IPS-15b (cell line): ENCODE measurements at regions not wholly inside any gene's neighbourhood (a gene's known extent, or its start where the extent isn't known, plus 50 kb on each side); places are given as distances from the start of the nearest gene placed in this dataset.

Source experiments
- H3K27me3 ChIP-seq: one replicate; pipeline ENCODE4 v1.6.1; 2013; ENCODE audit warnings: low read length; ENCODE audit not compliant: control insufficient read depth, insufficient read depth
- H3K36me3 ChIP-seq: one replicate; pipeline ENCODE4 v1.6.1; 2013; ENCODE audit warnings: low read length; ENCODE audit not compliant: control insufficient read depth, insufficient read depth
- H3K4me1 ChIP-seq: one replicate; pipeline ENCODE4 v1.6.1; 2013; ENCODE audit warnings: mild to moderate bottlenecking, low read length; ENCODE audit not compliant: control insufficient read depth, insufficient read depth
- H3K4me3 ChIP-seq: one replicate; pipeline ENCODE4 v1.5.1; 2013; ENCODE audit warnings: low read depth, low read length
- H3K9ac ChIP-seq: one replicate; pipeline ENCODE4 v1.6.1; 2013; ENCODE audit warnings: low read depth, mild to moderate bottlenecking, low read length
- H3K9me3 ChIP-seq: one replicate; pipeline ENCODE4 v1.6.1; 2013; ENCODE audit warnings: mild to moderate bottlenecking, low read length; ENCODE audit not compliant: control insufficient read depth, insufficient read depth

- Histone ChIP-seq H3K36me3 (no peaks in the 10 kb centered on the region), H3K9ac (no peak overlapping the region), H3K27me3 (peaks cover 56% of the 10 kb centered on the region), H3K4me1 (no peaks in the 10 kb centered on the region), H3K4me3 (no peak overlapping the region), H3K9me3 (no peaks in the 10 kb centered on the region)
These were observed 94.5 kb upstream of the HSD17B12 start for GRCh38 chr11:43585877-43586608.

GRCh38 chr11:43589601-43590250 lies 90.8 kb upstream of the HSD17B12 start:
- H3K9me3 ChIP-seq: no peaks in the 10 kb centered on the region
- peaks cover 19% of the 10 kb centered on the region for H3K27me3 ChIP-seq
- H3K4me3 ChIP-seq: no peak overlapping the region
- no peaks in the 10 kb centered on the region for H3K36me3 ChIP-seq
- H3K9ac ChIP-seq: no peak overlapping the region
- H3K4me1 ChIP-seq: no peaks in the 10 kb centered on the region

- no peak overlapping the region for H3K4me3 ChIP-seq
- no peaks in the 10 kb centered on the region for H3K4me1 ChIP-seq
- no peaks in the 10 kb centered on the region for H3K27me3 ChIP-seq
- H3K36me3 ChIP-seq: no peaks in the 10 kb centered on the region
- no peak overlapping the region for H3K9ac ChIP-seq
- H3K9me3 ChIP-seq: no peaks in the 10 kb centered on the region
These were observed 79.0 kb upstream of the HSD17B12 start for GRCh38 chr11:43601511-43601910.

GRCh38 chr11:43602670-43603069 lies 77.9 kb upstream of the HSD17B12 start:
- Histone ChIP-seq H3K9me3 (no peaks in the 10 kb centered on the region), H3K4me3 (no peak overlapping the region), H3K27me3 (peaks cover 3% of the 10 kb centered on the region), H3K36me3 (no peaks in the 10 kb centered on the region), H3K9ac (no peak overlapping the region), H3K4me1 (no peaks in the 10 kb centered on the region)

- Histone ChIP-seq H3K9ac (no peak overlapping the region), H3K9me3 (no peaks in the 10 kb centered on the region), H3K36me3 (no peaks in the 10 kb centered on the region), H3K27me3 (no peaks in the 10 kb centered on the region), H3K4me3 (no peak overlapping the region), H3K4me1 (no peaks in the 10 kb centered on the region)
These were observed 66.3 kb upstream of the HSD17B12 start for GRCh38 chr11:43614214-43614613.

GRCh38 chr11:43619863-43620505 lies 60.6 kb upstream of the HSD17B12 start:
- Histone ChIP-seq H3K4me1 (no peaks in the 10 kb centered on the region), H3K4me3 (no peak overlapping the region), H3K9me3 (no peaks in the 10 kb centered on the region), H3K27me3 (no peaks in the 10 kb centered on the region), H3K36me3 (no peaks in the 10 kb centered on the region), H3K9ac (no peak overlapping the region)

- peaks cover 13% of the 10 kb centered on the region for H3K27me3 ChIP-seq
These were observed 53.7 kb upstream of the HSD17B12 start for GRCh38 chr11:43626798-43627197.

More at GRCh38 chr11:43626798-43627197, 53.7 kb upstream of the HSD17B12 start:
- no peak overlapping the region for H3K4me3 ChIP-seq
- H3K36me3 ChIP-seq: no peaks in the 10 kb centered on the region
- no peaks in the 10 kb centered on the region for H3K4me1 ChIP-seq
- no peak overlapping the region for H3K9ac ChIP-seq
- H3K9me3 ChIP-seq: no peaks in the 10 kb centered on the region
